SU-DHL-6 (cell line): ENCODE measurements at regions not wholly inside any gene's neighbourhood (a gene's known extent, or its start where the extent isn't known, plus 50 kb on each side); places are given as distances from the start of the nearest gene placed in this dataset.

Experiments used
- H2AFZ ChIP-seq: fragments of 200-600 bp; sonication (generic); 2 replicates; pipeline ENCODE4 v1.6.1; 2014; ENCODE audit warnings: low read depth, mild to moderate bottlenecking, moderate library complexity, mixed read lengths, antibody characterized with exemption, low read length; ENCODE audit not compliant: severe bottlenecking
- H3F3A ChIP-seq: fragments of 200-600 bp; shearing (Covaris generic); 2 replicates; pipeline ENCODE4 v1.6.0; 2016; ENCODE audit warnings: antibody characterized with exemption, mild to moderate bottlenecking; ENCODE audit not compliant: insufficient read depth
- H3K27ac ChIP-seq: fragments of 200-600 bp; sonication (generic); 2 replicates; pipeline ENCODE4 v1.5.1; 2016; ENCODE audit warnings: low read depth, mild to moderate bottlenecking, low read length, moderate library complexity, mixed read lengths
- H3K27me3 ChIP-seq: fragments of 200-600 bp; sonication (generic), shearing (Covaris generic); 2 replicates; pipeline ENCODE4 v1.6.0; 2014; ENCODE audit warnings: mild to moderate bottlenecking, low read length
- H3K36me3 ChIP-seq: fragments of 200-600 bp; sonication (generic); 2 replicates; pipeline ENCODE4 v1.6.1; 2014; ENCODE audit warnings: mild to moderate bottlenecking, low read length, mixed read lengths
- H3K4me2 ChIP-seq: fragments of 300-600, 200-600 bp; shearing (Covaris generic), sonication (generic); 2 replicates; pipeline ENCODE4 v1.6.0; 2014; ENCODE audit warnings: low read length, low read depth, mild to moderate bottlenecking; ENCODE audit not compliant: poor library complexity, severe bottlenecking
- H3K4me3 ChIP-seq: fragments of 200-600 bp; sonication (generic); 2 replicates; pipeline ENCODE4 v1.5.1; 2014; ENCODE audit warnings: antibody characterized with exemption, low read length, mild to moderate bottlenecking, mixed read lengths; ENCODE audit not compliant: insufficient read depth, poor library complexity, severe bottlenecking
- H3K79me2 ChIP-seq: fragments of 200-600 bp; sonication (generic); 2 replicates; pipeline ENCODE4 v1.6.1; 2014; ENCODE audit warnings: mild to moderate bottlenecking, low read length, moderate library complexity; ENCODE audit not compliant: insufficient read depth
- H3K9ac ChIP-seq: fragments of 200-600 bp; sonication (generic); 2 replicates; pipeline ENCODE4 v1.7.0; 2014; ENCODE audit warnings: mild to moderate bottlenecking, low read length
- H3K9me2 ChIP-seq: fragments of 200-600 bp; sonication (generic); replicated peaks from 2 replicates; pipeline ENCODE4 v1.6.1; 2014; ENCODE audit warnings: low read length; ENCODE audit not compliant: insufficient read depth
- H3K9me3 ChIP-seq: fragments of 200-600 bp; sonication (generic); 2 replicates; pipeline ENCODE4 v1.6.1; 2014; ENCODE audit warnings: low read length, mixed read lengths; ENCODE audit not compliant: insufficient read depth
- H4K20me1 ChIP-seq: fragments of 200-600 bp; sonication (generic); 2 replicates; pipeline ENCODE4 v1.6.1; 2014; ENCODE audit warnings: low read depth, mild to moderate bottlenecking, antibody characterized with exemption, low read length, moderate library complexity, mixed read lengths
- CTCF ChIP-seq: fragments of 200-600 bp; sonication (generic); IDR thresholded peaks from one replicate; pipeline ENCODE4 v1.5.1; 2017; ENCODE audit warnings: antibody characterized with exemption, mild to moderate bottlenecking, low read length, moderate library complexity; ENCODE audit not compliant: insufficient read depth, poor library complexity, severe bottlenecking
- EZH2phosphoT487 ChIP-seq: fragments of 200-600 bp; sonication (generic), shearing (Covaris generic); conservative IDR thresholded peaks from 2 replicates; pipeline ENCODE4 v1.6.1; 2018; ENCODE audit warnings: mild to moderate bottlenecking, antibody characterized with exemption, low read length, moderate library complexity, mixed read lengths

- Histone ChIP-seq H3K27me3 (no peaks in the 10 kb centered on the region), H3K9me3 (no peaks in the 10 kb centered on the region), H3K9ac (no peak overlapping the region), H3K4me3 (no peak overlapping the region), H3F3A (no peaks in the 10 kb centered on the region), H3K9me2 (no peaks in the 10 kb centered on the region), H3K27ac (no peak overlapping the region), H3K4me2 (no peak overlapping the region), H3K36me3 (no peaks in the 10 kb centered on the region), H4K20me1 (no peaks in the 10 kb centered on the region), H2AFZ (no peak overlapping the region), H3K79me2 (no peaks in the 10 kb centered on the region)
- TF ChIP-seq EZH2phosphoT487 (no peak), CTCF (no peak)
These were observed 515.7 kb downstream of the TCERG1L start for GRCh38 chr10:130795819-130796218.

GRCh38 chr10:130799532-130799931 is 512.0 kb downstream of the TCERG1L start:
- Histone ChIP-seq H3K79me2 (no peaks in the 10 kb centered on the region), H4K20me1 (no peaks in the 10 kb centered on the region), H3K27ac (no peak overlapping the region), H3K36me3 (no peaks in the 10 kb centered on the region), H3F3A (no peaks in the 10 kb centered on the region), H2AFZ (no peak overlapping the region), H3K27me3 (no peaks in the 10 kb centered on the region), H3K4me3 (no peak overlapping the region), H3K9ac (no peak overlapping the region), H3K9me3 (no peaks in the 10 kb centered on the region), H3K4me2 (no peak overlapping the region), H3K9me2 (no peaks in the 10 kb centered on the region)
- TF ChIP-seq EZH2phosphoT487: no peak
- TF ChIP-seq CTCF: no peak

- no peak overlapping the region for H3K4me2 ChIP-seq
- H3K9me2 ChIP-seq: no peaks in the 10 kb centered on the region
- no peaks in the 10 kb centered on the region for H3K9me3 ChIP-seq
- no peak overlapping the region for H3K4me3 ChIP-seq
- no peaks in the 10 kb centered on the region for H3K36me3 ChIP-seq
- no peak overlapping the region for H2AFZ ChIP-seq
- H3K27me3 ChIP-seq: no peaks in the 10 kb centered on the region
- H4K20me1 ChIP-seq: no peaks in the 10 kb centered on the region
- TF ChIP-seq EZH2phosphoT487 (no peak), CTCF (no peak)
- no peaks in the 10 kb centered on the region for H3K79me2 ChIP-seq
- H3K27ac ChIP-seq: no peak overlapping the region
- H3K9ac ChIP-seq: no peak overlapping the region
- H3F3A ChIP-seq: no peaks in the 10 kb centered on the region
These were observed 511.2 kb downstream of the TCERG1L start for GRCh38 chr10:130800281-130800680.

GRCh38 chr10:130801276-130801675 is 510.2 kb downstream of the TCERG1L start:
- TF ChIP-seq CTCF (no peak), EZH2phosphoT487 (no peak)
- Histone ChIP-seq H3K79me2 (no peaks in the 10 kb centered on the region), H3K9me3 (no peaks in the 10 kb centered on the region), H3F3A (no peaks in the 10 kb centered on the region), H4K20me1 (no peaks in the 10 kb centered on the region), H3K9ac (no peak overlapping the region), H3K4me2 (no peak overlapping the region), H3K27ac (no peak overlapping the region), H3K9me2 (no peaks in the 10 kb centered on the region), H3K4me3 (no peak overlapping the region), H2AFZ (no peak overlapping the region), H3K27me3 (no peaks in the 10 kb centered on the region), H3K36me3 (no peaks in the 10 kb centered on the region)
